ENCODE measurements at regions not wholly inside any gene's neighbourhood (a gene's known extent, or its start where the extent isn't known, plus 50 kb on each side); places are given as distances from the start of the nearest gene placed in this dataset.

GRCh38 chr6:43836507-43837240 is 66.7 kb downstream of the VEGFA start (continued):
- TF ChIP-seq ZNF347 (CRISPR knock-in tag; IDR thresholded peaks at IDR 0.05; ENCODE audit: low read depth), result no peak
- TF ChIP-seq MNT (conservative IDR thresholded peaks at IDR 0.05), result peak in 1 of 2 experiments; percentile 60; a peak in 1 of 4 replicates
- no peak for TF ChIP-seq ZNF717 (CRISPR knock-in tag; IDR thresholded peaks at IDR 0.05)
- TF ChIP-seq KLF16 (IDR thresholded peaks at IDR 0.05), result peak; percentile 94
- TF ChIP-seq RAD51 (IDR thresholded peaks at IDR 0.05; ENCODE audit: borderline replicate concordance, low read depth), result no peak
- TF ChIP-seq RNF2 (IDR thresholded peaks at IDR 0.05), result peak; percentile 93
- no peak for TF ChIP-seq ZBTB26 (CRISPR knock-in tag; IDR thresholded peaks at IDR 0.05)
- TF ChIP-seq ZNF431 (CRISPR knock-in tag; IDR thresholded peaks at IDR 0.05), result no peak
- no peak for TF ChIP-seq ZNF408 (CRISPR knock-in tag; IDR thresholded peaks at IDR 0.05; ENCODE audit: low read depth)
- no peak for TF ChIP-seq USF1 (CRISPR knock-in tag; IDR thresholded peaks at IDR 0.05)
- no peak for TF ChIP-seq RBM14 (IDR thresholded peaks at IDR 0.05; ENCODE audit: borderline replicate concordance, insufficient read depth, low read depth, low read length)
- TF ChIP-seq ZNF395 (CRISPR knock-in tag; IDR thresholded peaks at IDR 0.05), result peak; percentile 26; the same call in 1 of the 2 replicates
- TF ChIP-seq ZNF124 (CRISPR knock-in tag; IDR thresholded peaks at IDR 0.05), result no peak
- TF ChIP-seq KDM1A (IDR thresholded peaks at IDR 0.05), result peak; percentile 98 to 99
- TF ChIP-seq CCAR2 (IDR thresholded peaks at IDR 0.05; ENCODE audit: low read depth, low read length), result no peak
- TF ChIP-seq RBM25 (IDR thresholded peaks at IDR 0.05; ENCODE audit: low read depth, low read length, severe bottlenecking), result no peak
- no peak for TF ChIP-seq ZNF511 (CRISPR knock-in tag; IDR thresholded peaks at IDR 0.05)
- 0 out of 2 replicates have a peak, but pooled peaks have one; percentile 61 for TF ChIP-seq CREB3 (tag; conservative IDR thresholded peaks at IDR 0.05; ENCODE audit: low read depth)
- TF ChIP-seq ZNF551 (CRISPR knock-in tag; IDR thresholded peaks at IDR 0.05), result no peak

Measured in K562 (cell line).